ENCODE measurements at regions not wholly inside any gene's neighbourhood (a gene's known extent, or its start where the extent isn't known, plus 50 kb on each side); places are given as distances from the start of the nearest gene placed in this dataset.

DNA sequence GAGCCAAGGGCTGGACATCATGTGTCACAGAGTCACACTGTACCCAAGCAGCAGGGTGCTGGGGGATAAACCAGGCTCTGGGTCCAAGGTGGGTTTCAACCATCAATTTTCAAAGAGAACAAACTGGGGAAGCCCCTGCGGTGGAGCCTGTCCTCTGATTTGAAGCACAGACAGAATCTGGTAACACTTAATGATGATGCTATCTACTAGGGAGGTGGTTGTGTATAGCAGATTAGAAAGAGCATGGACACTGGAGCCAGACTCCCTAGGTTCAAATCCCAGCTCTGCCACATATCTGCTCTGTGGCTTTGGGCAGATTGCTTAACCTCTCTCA is 204.9 kb upstream of the ZMIZ1 start:
- Histone ChIP-seq H3K9ac (ENCODE audit: low read length) (no peak overlapping the region), H3K27ac (ENCODE audit: low read depth, low read length, poor library complexity, severe bottlenecking) (no peak overlapping the region), H3F3A (ENCODE audit: insufficient read depth, low read length) (no peaks in the 10 kb centered on the region), H2AFZ (ENCODE audit: low read length) (no peak overlapping the region), H3K79me2 (ENCODE audit: insufficient read depth, low read length) (no peaks in the 10 kb centered on the region), H3K4me1 (ENCODE audit: insufficient read depth, low read length, severe bottlenecking) (no peaks in the 10 kb centered on the region), H3K36me3 (ENCODE audit: insufficient read depth, low read length) (no peaks in the 10 kb centered on the region), H3K4me3 (ENCODE audit: low read depth, low read length, poor library complexity, severe bottlenecking) (no peak overlapping the region), H3K27me3 (ENCODE audit: insufficient read depth, low read length) (no peaks in the 10 kb centered on the region), H3K9me3 (ENCODE audit: low read length) (no peaks in the 10 kb centered on the region), H3K9me2 (ENCODE audit: low read depth, low read length) (no peaks in the 10 kb centered on the region), H3K4me2 (ENCODE audit: low read length) (no peak overlapping the region), H4K20me1 (ENCODE audit: insufficient read depth, low read length) (no peaks in the 10 kb centered on the region)
- TF ChIP-seq EZH2 (IDR thresholded peaks at IDR 0.05; ENCODE audit: borderline replicate concordance, low read length) (no peak), CTCF (IDR thresholded peaks at IDR 0.05; ENCODE audit: low read length) (no peak)

GRCh38 chr10:78864761-78865537 is 203.8 kb upstream of the ZMIZ1 start:
- no peak overlapping the region for H3K27ac ChIP-seq (ENCODE audit: low read depth, low read length, poor library complexity, severe bottlenecking)
- no peaks in the 10 kb centered on the region for H4K20me1 ChIP-seq (ENCODE audit: insufficient read depth, low read length)
- no peaks in the 10 kb centered on the region for H3K36me3 ChIP-seq (ENCODE audit: insufficient read depth, low read length)
- H3K9me2 ChIP-seq (ENCODE audit: low read depth, low read length): no peaks in the 10 kb centered on the region
- H3K4me2 ChIP-seq (ENCODE audit: low read length): no peak overlapping the region
- no peaks in the 10 kb centered on the region for H3F3A ChIP-seq (ENCODE audit: insufficient read depth, low read length)
- TF ChIP-seq EZH2 (IDR thresholded peaks at IDR 0.05; ENCODE audit: borderline replicate concordance, low read length) (no peak), CTCF (IDR thresholded peaks at IDR 0.05; ENCODE audit: low read length) (no peak)
- no peaks in the 10 kb centered on the region for H3K4me1 ChIP-seq (ENCODE audit: insufficient read depth, low read length, severe bottlenecking)
- no peak overlapping the region for H3K9ac ChIP-seq (ENCODE audit: low read length)
- H2AFZ ChIP-seq (ENCODE audit: low read length): no peak overlapping the region
- no peaks in the 10 kb centered on the region for H3K79me2 ChIP-seq (ENCODE audit: insufficient read depth, low read length)
- H3K4me3 ChIP-seq (ENCODE audit: low read depth, low read length, poor library complexity, severe bottlenecking): no peak overlapping the region
- H3K9me3 ChIP-seq (ENCODE audit: low read length): no peaks in the 10 kb centered on the region
- H3K27me3 ChIP-seq (ENCODE audit: insufficient read depth, low read length): no peaks in the 10 kb centered on the region

- no peaks in the 10 kb centered on the region for H3F3A ChIP-seq (ENCODE audit: insufficient read depth, low read length)
- H3K9ac ChIP-seq (ENCODE audit: low read length): no peak overlapping the region
Observed at GRCh38 chr10:78865538-78865875, 203.3 kb upstream of the ZMIZ1 start.

More at GRCh38 chr10:78865538-78865875, 203.3 kb upstream of the ZMIZ1 start:
- Histone ChIP-seq H4K20me1 (ENCODE audit: insufficient read depth, low read length) (no peaks in the 10 kb centered on the region), H3K9me3 (ENCODE audit: low read length) (no peaks in the 10 kb centered on the region), H3K27me3 (ENCODE audit: insufficient read depth, low read length) (no peaks in the 10 kb centered on the region), H3K9me2 (ENCODE audit: low read depth, low read length) (no peaks in the 10 kb centered on the region), H3K79me2 (ENCODE audit: insufficient read depth, low read length) (no peaks in the 10 kb centered on the region), H3K36me3 (ENCODE audit: insufficient read depth, low read length) (no peaks in the 10 kb centered on the region), H2AFZ (ENCODE audit: low read length) (no peak overlapping the region), H3K27ac (ENCODE audit: low read depth, low read length, poor library complexity, severe bottlenecking) (no peak overlapping the region), H3K4me1 (ENCODE audit: insufficient read depth, low read length, severe bottlenecking) (no peaks in the 10 kb centered on the region), H3K4me3 (ENCODE audit: low read depth, low read length, poor library complexity, severe bottlenecking) (no peak overlapping the region), H3K4me2 (ENCODE audit: low read length) (no peak overlapping the region)
- no peak for TF ChIP-seq CTCF (IDR thresholded peaks at IDR 0.05; ENCODE audit: low read length)
- no peak for TF ChIP-seq EZH2 (IDR thresholded peaks at IDR 0.05; ENCODE audit: borderline replicate concordance, low read length)
